ENCODE measurements at regions not wholly inside any gene's neighbourhood (a gene's known extent, or its start where the extent isn't known, plus 50 kb on each side); places are given as distances from the start of the nearest gene placed in this dataset.

DNA sequence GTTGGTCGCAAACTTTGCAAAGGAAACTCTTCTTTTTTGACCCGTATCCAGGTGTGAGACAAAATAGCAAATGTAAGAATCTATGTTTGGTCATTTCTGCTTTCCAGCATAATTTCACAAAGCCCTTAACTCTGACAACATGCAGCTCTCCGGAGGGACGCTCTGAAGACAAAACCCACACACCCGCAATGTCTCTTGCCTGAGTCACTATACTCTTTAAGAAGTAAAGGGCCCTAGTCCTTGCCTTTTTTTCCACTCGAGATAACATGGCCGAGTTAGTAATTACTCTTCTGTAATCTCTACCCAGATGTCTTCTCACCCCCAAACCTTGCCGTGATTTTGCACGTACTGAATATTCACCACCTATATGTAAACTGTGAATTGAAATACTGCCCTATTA, 115.7 kb upstream of the ADAMTS9 start:
- no peak for TF ChIP-seq CTCF (IDR thresholded peaks at IDR 0.05; ENCODE audit: insufficient read depth, low read depth, low read length, missing control alignments)
- H3K4me3 ChIP-seq (ENCODE audit: low read depth, low read length): no peak overlapping the region
- DNase-seq (ENCODE audit: low read depth): no peak

- TF ChIP-seq CTCF (IDR thresholded peaks at IDR 0.05; ENCODE audit: insufficient read depth, low read depth, low read length, missing control alignments): no peak
- no peak overlapping the region for H3K4me3 ChIP-seq (ENCODE audit: low read depth, low read length)
- DNase-seq (ENCODE audit: low read depth): no peak
These were observed 114.7 kb upstream of the ADAMTS9 start for GRCh38 chr3:64802460-64802859.

DNA sequence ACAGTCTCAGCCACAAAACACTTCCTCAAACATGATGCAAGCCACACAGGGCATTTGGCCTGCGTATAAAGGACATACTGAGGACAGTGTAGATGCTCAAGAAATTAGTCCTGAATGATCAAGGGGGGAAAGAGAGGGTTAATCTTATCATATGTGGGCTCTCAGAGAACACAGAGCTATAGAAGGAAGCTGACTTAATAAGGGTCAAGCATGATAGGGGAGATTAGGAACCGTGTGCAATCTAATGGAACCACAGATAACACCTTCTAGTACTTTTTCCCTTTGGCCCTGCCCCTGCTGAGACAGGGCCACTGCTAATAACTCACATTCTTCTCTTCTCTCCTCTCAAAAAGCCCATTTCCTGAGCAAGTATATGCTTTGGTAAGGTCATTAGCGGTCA, 114.1 kb upstream of the ADAMTS9 start:
- DNase-seq (ENCODE audit: low read depth): no peak
- H3K4me3 ChIP-seq (ENCODE audit: low read depth, low read length): no peak overlapping the region
- TF ChIP-seq CTCF (IDR thresholded peaks at IDR 0.05; ENCODE audit: insufficient read depth, low read depth, low read length, missing control alignments): no peak

GRCh38 chr3:64799606-64800005, 111.8 kb upstream of the ADAMTS9 start:
- TF ChIP-seq CTCF (IDR thresholded peaks at IDR 0.05; ENCODE audit: insufficient read depth, low read depth, low read length, missing control alignments): no peak
- DNase-seq (ENCODE audit: low read depth): no peak
- H3K4me3 ChIP-seq (ENCODE audit: low read depth, low read length): no peak overlapping the region

DNA sequence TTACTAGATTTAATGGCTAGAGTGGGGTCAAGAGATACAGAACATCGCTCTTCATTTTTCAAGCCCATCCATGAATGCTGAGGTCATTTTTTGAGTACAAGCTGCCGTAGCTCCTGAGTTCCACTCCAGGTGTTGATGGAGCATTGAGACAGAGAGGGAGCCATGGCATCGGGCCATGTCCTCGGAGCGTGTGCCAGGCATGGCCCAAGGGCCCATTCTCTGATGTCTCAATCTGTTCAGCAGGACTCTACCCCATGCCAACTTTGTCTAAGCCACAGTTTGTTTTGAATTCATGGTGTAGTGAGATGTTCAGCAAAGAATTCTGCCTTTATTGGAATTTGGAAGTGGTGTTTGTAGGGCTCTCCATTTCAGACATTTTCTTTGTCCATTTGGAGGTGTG, 110.5 kb upstream of the ADAMTS9 start:
- H3K4me3 ChIP-seq (ENCODE audit: low read depth, low read length): no peak overlapping the region
- no peak for DNase-seq (ENCODE audit: low read depth)

DNA sequence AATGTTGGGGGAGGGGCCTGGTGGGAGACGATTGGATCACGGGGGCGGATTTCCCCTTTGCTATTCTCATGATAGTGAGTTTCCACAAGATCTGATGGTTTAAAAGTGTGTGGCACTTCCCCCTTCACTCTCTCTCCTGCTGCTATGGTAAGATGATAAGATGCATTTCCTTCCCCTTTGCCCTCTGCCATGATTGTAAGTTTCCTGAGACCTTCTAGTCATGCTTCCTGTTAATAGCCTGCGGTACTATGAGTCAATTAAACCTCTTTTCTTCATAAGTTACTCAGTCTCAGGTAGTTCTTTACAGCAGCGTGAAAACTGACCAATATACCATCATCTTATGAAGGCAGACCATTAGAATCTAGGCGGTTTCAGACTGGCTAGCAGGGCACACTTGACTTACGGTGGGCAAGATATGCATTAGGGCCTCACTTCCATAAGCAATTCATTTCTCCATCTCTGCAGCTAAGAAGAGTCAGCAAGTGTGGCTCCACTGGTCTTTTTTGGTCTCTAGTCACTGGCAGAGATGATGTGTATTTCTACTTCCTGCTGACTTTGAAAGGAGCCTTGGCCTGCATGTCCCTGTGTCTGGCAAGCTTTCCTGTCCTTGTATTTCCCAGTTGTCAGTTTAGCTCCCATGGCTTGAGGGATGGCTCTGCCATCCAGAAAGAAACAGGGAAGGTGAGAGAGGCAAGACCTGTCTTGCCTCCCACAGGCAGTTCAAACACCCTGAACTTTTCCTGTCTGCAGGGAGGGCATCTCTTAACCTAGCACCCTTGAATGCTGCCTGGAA, 109.0 kb upstream of the ADAMTS9 start:
- no peak overlapping the region for H3K4me3 ChIP-seq (ENCODE audit: low read depth, low read length)
- no peak for DNase-seq (ENCODE audit: low read depth)
- TF ChIP-seq CTCF (IDR thresholded peaks at IDR 0.05; ENCODE audit: insufficient read depth, low read depth, low read length, missing control alignments): no peak

More for the DNA sequence above, 110.5 kb upstream of the ADAMTS9 start:
- no peak for TF ChIP-seq CTCF (IDR thresholded peaks at IDR 0.05; ENCODE audit: insufficient read depth, low read depth, low read length, missing control alignments)

GRCh38 chr3:64792445-64792844, 104.6 kb upstream of the ADAMTS9 start:
- no peak for TF ChIP-seq CTCF (IDR thresholded peaks at IDR 0.05; ENCODE audit: insufficient read depth, low read depth, low read length, missing control alignments)
- H3K4me3 ChIP-seq (ENCODE audit: low read depth, low read length): no peak overlapping the region
- no peak for DNase-seq (ENCODE audit: low read depth)

Measured in GM12865 (cell line).